HL-60/S4 treated with retinoic acid at 250 ng/mL for 4 days and 3 days (cell line): ENCODE measurements at regions not wholly inside any gene's neighbourhood (a gene's known extent, or its start where the extent isn't known, plus 50 kb on each side); places are given as distances from the start of the nearest gene placed in this dataset.

Source experiments
- in situ Hi-C: fragments of 300-500 bp; cut with MboI; formaldehyde crosslinking; loops from 2 replicates; pipeline ENCODE4 v1.7.0; 2022; ENCODE audit warnings: low sequenced_read_pairs

- in situ Hi-C loops, result no loop called here
Measured at GRCh38 chr3:177979703-177980102, 556.5 kb upstream of the KCNMB2 start.

GRCh38 chr3:177981576-177981975 lies 554.7 kb upstream of the KCNMB2 start:
- in situ Hi-C loops, result no loop called here

GRCh38 chr3:177982034-177982433 lies 554.2 kb upstream of the KCNMB2 start:
- in situ Hi-C loops, result no loop called here

GRCh38 chr3:177983320-177983719 lies 552.9 kb upstream of the KCNMB2 start:
- in situ Hi-C loops, result no loop called here

- in situ Hi-C loops, result no loop called here
Measured at GRCh38 chr3:177992993-177993970, 543.0 kb upstream of the KCNMB2 start.

GRCh38 chr3:177994976-177995375 lies 541.3 kb upstream of the KCNMB2 start:
- in situ Hi-C loops, result no loop called here

GRCh38 chr3:177995381-177996085 lies 540.7 kb upstream of the KCNMB2 start:
- in situ Hi-C loops, result no loop called here

GRCh38 chr3:178001670-178002101 lies 534.5 kb upstream of the KCNMB2 start:
- in situ Hi-C loops, result no loop called here

GRCh38 chr3:178002113-178002512 lies 534.1 kb upstream of the KCNMB2 start:
- in situ Hi-C loops, result no loop called here

- in situ Hi-C loops, result no loop called here
Measured at GRCh38 chr3:178003756-178004155, 532.5 kb upstream of the KCNMB2 start.

- in situ Hi-C loops, result no loop called here
Measured at GRCh38 chr3:178005961-178006360, 530.3 kb upstream of the KCNMB2 start.

GRCh38 chr3:178010306-178010705 lies 525.9 kb upstream of the KCNMB2 start:
- in situ Hi-C loops, result no loop called here

- in situ Hi-C loops, result no loop called here
Measured at GRCh38 chr3:178019645-178020044, 516.6 kb upstream of the KCNMB2 start.

GRCh38 chr3:178022599-178022998 lies 513.6 kb upstream of the KCNMB2 start:
- in situ Hi-C loops, result no loop called here

- in situ Hi-C loops, result no loop called here
Measured at GRCh38 chr3:178028933-178029332, 507.3 kb upstream of the KCNMB2 start.

GRCh38 chr3:178036451-178037144 lies 499.6 kb upstream of the KCNMB2 start:
- in situ Hi-C loops, result no loop called here

- in situ Hi-C loops, result no loop called here
Measured at GRCh38 chr3:178041931-178042330, 494.3 kb upstream of the KCNMB2 start.

- in situ Hi-C loops, result no loop called here
Measured at GRCh38 chr3:178042376-178042775, 493.9 kb upstream of the KCNMB2 start.

- in situ Hi-C loops, result no loop called here
Measured at GRCh38 chr3:178043084-178043483, 493.2 kb upstream of the KCNMB2 start.

- in situ Hi-C loops, result no loop called here
Measured at GRCh38 chr3:178044320-178044719, 491.9 kb upstream of the KCNMB2 start.

GRCh38 chr3:178047496-178047895 lies 488.7 kb upstream of the KCNMB2 start:
- in situ Hi-C loops, result no loop called here
